Bronchial epithelial cell (primary cell): ENCODE measurements at regions not wholly inside any gene's neighbourhood (a gene's known extent, or its start where the extent isn't known, plus 50 kb on each side); places are given as distances from the start of the nearest gene placed in this dataset.

Experiments used
- DNase-seq: peaks from one replicate; pipeline ENCODE4 v3.0.0-alpha.2; 2010; ENCODE audit warnings: low read depth
- FAIRE-seq: peaks from 2 replicates; lab custom pipeline; 2011; peaks lifted over from hg19 to GRCh38; lab: Jason Lieb, UNC
- H3K27me3 ChIP-seq: 2 replicates; pipeline ENCODE4 v1.5.1; 2011; ENCODE audit warnings: low read length; ENCODE audit not compliant: control insufficient read depth, insufficient read depth
- H3K36me3 ChIP-seq: 2 replicates; pipeline ENCODE4 v1.5.1; 2011; ENCODE audit warnings: low read length; ENCODE audit not compliant: control insufficient read depth, insufficient read depth
- H3K4me3 ChIP-seq: 2 replicates; pipeline ENCODE4 v1.5.1; 2011; ENCODE audit warnings: mild to moderate bottlenecking, low read depth, low read length, control low read depth
- TF ChIP-seq, protein P1 (sequence below): IDR thresholded peaks from 2 replicates; pipeline ENCODE4 v1.5.1; 2011; ENCODE audit warnings: mild to moderate bottlenecking, moderate library complexity, low read length, control low read depth, inconsistent platforms; ENCODE audit not compliant: insufficient read depth, severe bottlenecking

- TF ChIP-seq, protein P1, sequence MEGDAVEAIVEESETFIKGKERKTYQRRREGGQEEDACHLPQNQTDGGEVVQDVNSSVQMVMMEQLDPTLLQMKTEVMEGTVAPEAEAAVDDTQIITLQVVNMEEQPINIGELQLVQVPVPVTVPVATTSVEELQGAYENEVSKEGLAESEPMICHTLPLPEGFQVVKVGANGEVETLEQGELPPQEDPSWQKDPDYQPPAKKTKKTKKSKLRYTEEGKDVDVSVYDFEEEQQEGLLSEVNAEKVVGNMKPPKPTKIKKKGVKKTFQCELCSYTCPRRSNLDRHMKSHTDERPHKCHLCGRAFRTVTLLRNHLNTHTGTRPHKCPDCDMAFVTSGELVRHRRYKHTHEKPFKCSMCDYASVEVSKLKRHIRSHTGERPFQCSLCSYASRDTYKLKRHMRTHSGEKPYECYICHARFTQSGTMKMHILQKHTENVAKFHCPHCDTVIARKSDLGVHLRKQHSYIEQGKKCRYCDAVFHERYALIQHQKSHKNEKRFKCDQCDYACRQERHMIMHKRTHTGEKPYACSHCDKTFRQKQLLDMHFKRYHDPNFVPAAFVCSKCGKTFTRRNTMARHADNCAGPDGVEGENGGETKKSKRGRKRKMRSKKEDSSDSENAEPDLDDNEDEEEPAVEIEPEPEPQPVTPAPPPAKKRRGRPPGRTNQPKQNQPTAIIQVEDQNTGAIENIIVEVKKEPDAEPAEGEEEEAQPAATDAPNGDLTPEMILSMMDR = no peak
- no peak for DNase-seq
- no peak for FAIRE-seq
- Histone ChIP-seq H3K36me3 (no peaks in the 10 kb centered on the region), H3K27me3 (peaks cover 2% of the 10 kb centered on the region), H3K4me3 (no peak overlapping the region)
Observed at GRCh38 chr16:55052741-55053415, 122.2 kb downstream of the IRX5 start.

- TF ChIP-seq, protein P1 = no peak
- no peak for DNase-seq
- H3K27me3 ChIP-seq = peaks cover 2% of the 10 kb centered on the region
Observed at GRCh38 chr16:55055262-55055661, 124.6 kb downstream of the IRX5 start.

DNA sequence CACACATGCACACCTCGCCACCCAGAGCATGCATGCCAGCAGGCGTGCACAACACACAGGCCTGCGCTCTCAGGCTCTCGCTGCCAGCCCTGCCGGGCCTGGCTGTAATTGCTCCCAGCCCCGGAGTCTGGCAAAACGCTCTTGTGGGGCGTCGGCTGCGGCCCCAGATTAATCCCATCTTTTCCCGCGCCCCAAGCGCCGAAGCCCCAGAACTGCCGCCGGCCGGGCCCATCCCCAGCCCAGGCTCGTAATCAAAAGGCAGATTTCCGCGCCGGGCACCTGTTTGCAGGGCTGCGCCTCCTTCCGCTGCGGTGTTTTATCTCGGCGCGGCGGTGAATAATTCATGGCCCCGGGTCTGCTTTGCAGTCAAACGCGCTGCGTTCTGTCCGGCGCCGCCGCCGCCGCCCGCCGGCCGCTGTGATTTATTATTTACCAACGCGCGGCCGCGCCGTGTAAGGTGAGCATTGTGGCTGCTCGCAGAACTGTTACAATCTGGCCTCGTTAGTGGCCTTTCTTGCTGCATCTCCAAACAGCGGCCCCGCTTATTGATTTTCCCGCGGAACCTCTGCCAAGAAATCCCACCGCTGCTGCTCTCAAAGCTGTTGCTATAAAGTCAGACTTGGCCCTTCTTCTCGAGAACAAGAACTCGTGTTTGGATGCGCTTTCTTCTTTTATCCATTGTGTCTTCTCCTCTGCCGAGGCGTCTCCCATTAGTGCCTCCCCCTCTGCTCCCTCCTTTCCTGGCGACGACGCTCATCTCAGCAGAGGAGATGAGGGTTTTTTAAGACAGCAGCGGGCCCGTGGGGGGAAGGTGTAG lies 126.1 kb downstream of the IRX5 start:
- DNase-seq = no peak
- TF ChIP-seq, protein P1 = no peak
- Histone ChIP-seq H3K4me3 (no peak overlapping the region), H3K27me3 (peaks cover 2% of the 10 kb centered on the region), H3K36me3 (no peaks in the 10 kb centered on the region)
- FAIRE-seq = no peak

More at GRCh38 chr16:55055262-55055661, 124.6 kb downstream of the IRX5 start:
- Histone ChIP-seq H3K36me3 (no peaks in the 10 kb centered on the region), H3K4me3 (no peak overlapping the region)
- no peak for FAIRE-seq

DNA sequence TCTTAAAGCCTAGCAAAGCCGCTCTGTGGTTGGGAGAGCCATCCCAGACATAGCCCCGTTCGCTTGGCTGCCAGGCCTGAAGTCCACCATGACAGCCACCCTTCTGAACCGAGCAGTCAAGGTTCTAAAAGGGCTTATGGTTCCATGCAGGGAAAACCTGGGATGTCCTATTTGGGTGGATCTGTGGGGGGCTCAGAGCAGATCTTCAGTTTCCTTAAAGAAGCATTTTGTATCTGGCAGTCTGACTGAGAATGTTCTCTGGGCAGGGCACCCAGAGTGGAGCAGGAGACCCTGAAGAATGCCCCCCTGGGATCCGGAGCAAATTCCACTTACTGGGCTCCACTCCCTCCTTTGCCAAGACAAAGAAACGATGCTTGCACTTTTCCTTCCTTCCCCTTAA lies 127.2 kb downstream of the IRX5 start:
- Histone ChIP-seq H3K27me3 (peaks cover 2% of the 10 kb centered on the region), H3K36me3 (no peaks in the 10 kb centered on the region), H3K4me3 (no peak overlapping the region)
- TF ChIP-seq, protein P1 = no peak
- FAIRE-seq = no peak
- DNase-seq = no peak

DNA sequence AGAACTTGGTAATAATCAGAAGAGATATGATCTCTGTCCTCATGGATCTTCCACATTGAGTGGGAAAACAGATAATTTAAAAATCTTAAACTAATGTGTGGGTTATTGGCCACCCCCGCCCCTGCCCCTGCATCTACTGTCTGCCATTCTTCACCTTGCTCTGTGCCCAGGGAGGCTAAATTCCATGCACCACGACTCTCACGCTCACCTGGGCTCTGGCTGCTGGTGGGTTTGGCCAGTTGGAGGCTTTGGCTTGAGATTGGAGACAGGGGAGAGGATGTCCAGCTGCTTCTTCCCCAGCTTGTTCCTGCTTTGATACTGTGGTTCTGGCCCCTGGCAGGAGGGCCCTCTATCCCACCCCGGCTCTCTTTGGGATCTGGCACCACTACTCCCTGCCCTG lies 127.9 kb downstream of the IRX5 start:
- DNase-seq (no peak), FAIRE-seq (no peak)
- Histone ChIP-seq H3K27me3 (peaks cover 2% of the 10 kb centered on the region), H3K36me3 (no peaks in the 10 kb centered on the region), H3K4me3 (no peak overlapping the region)
- TF ChIP-seq, protein P1 = no peak
